Endodermal cell (in vitro differentiated cells): ENCODE measurements at regions not wholly inside any gene's neighbourhood (a gene's known extent, or its start where the extent isn't known, plus 50 kb on each side); places are given as distances from the start of the nearest gene placed in this dataset.

Experiments
- DNase-seq: peaks from one replicate; pipeline ENCODE4 v3.0.0-alpha.2; 2017
- H3K27ac ChIP-seq: 2 replicates; pipeline ENCODE4 v1.5.1; 2013; ENCODE audit warnings: mild to moderate bottlenecking, low read depth, low read length, moderate library complexity
- H3K27me3 ChIP-seq: 2 replicates; pipeline ENCODE4 v1.6.1; 2013; ENCODE audit warnings: mild to moderate bottlenecking, low read length, moderate library complexity; ENCODE audit not compliant: insufficient read depth, control insufficient read depth, poor library complexity, severe bottlenecking
- H3K36me3 ChIP-seq: 2 replicates; pipeline ENCODE4 v1.7.0; 2013; ENCODE audit warnings: mild to moderate bottlenecking, low read length, moderate library complexity; ENCODE audit not compliant: control insufficient read depth, insufficient read depth
- H3K4me1 ChIP-seq: one replicate; pipeline ENCODE4 v1.7.0; 2013; ENCODE audit warnings: low read length; ENCODE audit not compliant: control insufficient read depth, insufficient read depth
- H3K4me3 ChIP-seq: 2 replicates; pipeline ENCODE4 v1.5.1; 2013; ENCODE audit warnings: mild to moderate bottlenecking, low read length, moderate library complexity
- H3K9ac ChIP-seq: 2 replicates; pipeline ENCODE4 v1.6.1; 2013; ENCODE audit warnings: mild to moderate bottlenecking, low read length, moderate library complexity; ENCODE audit not compliant: poor library complexity, severe bottlenecking; ENCODE audit errors: extremely low read depth
- H3K9me3 ChIP-seq: 2 replicates; pipeline ENCODE4 v1.6.1; 2013; ENCODE audit warnings: mild to moderate bottlenecking, low read length, moderate library complexity; ENCODE audit not compliant: control insufficient read depth
- H3K27ac Mint-ChIP-seq: 2 replicates; pipeline ENCODE4 v1.8.0; 2020; ENCODE audit warnings: mixed read lengths
- H3K27me3 Mint-ChIP-seq: 2 replicates; pipeline ENCODE4 v1.8.0; 2021; ENCODE audit warnings: mild to moderate bottlenecking, mixed read lengths; ENCODE audit not compliant: insufficient read depth
- H3K36me3 Mint-ChIP-seq: 2 replicates; pipeline ENCODE4 v1.8.0; 2020; ENCODE audit warnings: low read depth, mixed read lengths
- H3K4me1 Mint-ChIP-seq: 2 replicates; pipeline ENCODE4 v1.8.0; 2020; ENCODE audit warnings: mixed read lengths
- H3K4me3 Mint-ChIP-seq: 2 replicates; pipeline ENCODE4 v1.8.0; 2020; ENCODE audit warnings: mild to moderate bottlenecking, moderate library complexity, mixed read lengths
- H3K9me3 Mint-ChIP-seq: 2 replicates; pipeline ENCODE4 v1.8.0; 2020; ENCODE audit warnings: mild to moderate bottlenecking, mixed read lengths
- WGBS, 2 experiments: methylation state at CpG; one replicate each; pipeline versions ENCODE4 v1.1.5 to v1.1.7; 2013; ENCODE audit warnings: missing lambda C conversion rate in 2 of 2, mixed read lengths in 1 of 2; ENCODE audit not compliant: insufficient coverage in 1 of 2, insufficient read length in 1 of 2; 5-methylcytosine and 5-hydroxymethylcytosine counted together
- TF ChIP-seq, protein P1 (sequence below): fragments of 200-600 bp; sonication (generic); conservative IDR thresholded peaks from 2 replicates; pipeline ENCODE4 v1.5.0; 2021; ENCODE audit warnings: antibody characterized with exemption, mild to moderate bottlenecking

DNA sequence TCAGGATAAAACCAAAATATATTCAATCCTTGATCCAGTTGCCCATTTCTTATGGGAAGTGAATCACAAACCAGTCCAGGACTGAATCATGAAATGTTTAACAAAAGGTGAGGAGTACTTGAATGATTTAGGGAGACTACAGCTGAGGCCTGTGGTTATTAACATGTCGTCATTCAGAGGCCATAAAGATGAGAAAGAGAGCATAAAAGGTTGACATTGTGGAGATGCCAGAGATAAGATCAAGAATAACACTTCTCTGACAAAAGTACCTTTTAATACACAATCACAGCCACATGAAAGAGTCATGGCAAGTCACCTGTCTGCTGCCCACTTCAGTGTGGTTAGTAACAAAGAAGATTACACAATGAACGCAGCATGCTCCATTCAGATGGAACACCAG, 1195.7 kb upstream of the SORCS1 start:
- TF ChIP-seq, protein P1, sequence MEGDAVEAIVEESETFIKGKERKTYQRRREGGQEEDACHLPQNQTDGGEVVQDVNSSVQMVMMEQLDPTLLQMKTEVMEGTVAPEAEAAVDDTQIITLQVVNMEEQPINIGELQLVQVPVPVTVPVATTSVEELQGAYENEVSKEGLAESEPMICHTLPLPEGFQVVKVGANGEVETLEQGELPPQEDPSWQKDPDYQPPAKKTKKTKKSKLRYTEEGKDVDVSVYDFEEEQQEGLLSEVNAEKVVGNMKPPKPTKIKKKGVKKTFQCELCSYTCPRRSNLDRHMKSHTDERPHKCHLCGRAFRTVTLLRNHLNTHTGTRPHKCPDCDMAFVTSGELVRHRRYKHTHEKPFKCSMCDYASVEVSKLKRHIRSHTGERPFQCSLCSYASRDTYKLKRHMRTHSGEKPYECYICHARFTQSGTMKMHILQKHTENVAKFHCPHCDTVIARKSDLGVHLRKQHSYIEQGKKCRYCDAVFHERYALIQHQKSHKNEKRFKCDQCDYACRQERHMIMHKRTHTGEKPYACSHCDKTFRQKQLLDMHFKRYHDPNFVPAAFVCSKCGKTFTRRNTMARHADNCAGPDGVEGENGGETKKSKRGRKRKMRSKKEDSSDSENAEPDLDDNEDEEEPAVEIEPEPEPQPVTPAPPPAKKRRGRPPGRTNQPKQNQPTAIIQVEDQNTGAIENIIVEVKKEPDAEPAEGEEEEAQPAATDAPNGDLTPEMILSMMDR = no peak
- no peaks in the 10 kb centered on the region for H3K27me3 ChIP-seq
- DNase-seq = no peak
- H3K9me3 Mint-ChIP-seq = no peaks in the 10 kb centered on the region
- H3K9ac ChIP-seq = no peak overlapping the region
- no peak overlapping the region for H3K4me3 ChIP-seq
- H3K4me1 Mint-ChIP-seq = no peaks in the 10 kb centered on the region
- no peaks in the 10 kb centered on the region for H3K9me3 ChIP-seq
- H3K27me3 Mint-ChIP-seq = no peaks in the 10 kb centered on the region
- no peak overlapping the region for H3K27ac Mint-ChIP-seq
- H3K36me3 ChIP-seq = no peaks in the 10 kb centered on the region
- no peak overlapping the region for H3K4me3 Mint-ChIP-seq
- H3K4me1 ChIP-seq = no peaks in the 10 kb centered on the region
- H3K36me3 Mint-ChIP-seq = no peaks in the 10 kb centered on the region
- no peak overlapping the region for H3K27ac ChIP-seq
- WGBS, 2 experiments = 71 to 86% methylated on average over 1 to 2 of the region's 2 CpGs

DNA sequence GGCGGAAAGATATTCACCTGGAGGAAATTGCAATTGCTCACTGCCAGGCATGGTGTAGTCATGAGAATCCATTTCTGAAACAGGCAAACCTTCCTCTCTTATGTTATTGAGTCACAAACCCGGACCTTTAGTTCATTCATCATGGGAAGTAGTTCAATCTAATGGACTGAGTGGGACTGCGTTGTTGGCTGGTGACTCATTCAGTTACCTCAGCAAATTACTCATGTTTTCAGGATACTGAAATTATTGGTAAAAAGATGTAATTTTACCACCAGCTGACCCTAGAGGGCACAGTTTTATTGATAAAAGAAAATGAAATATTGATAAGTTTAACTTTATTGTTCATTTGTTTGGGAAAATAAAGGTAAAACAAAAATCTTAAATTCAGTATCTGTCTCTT, 1194.4 kb upstream of the SORCS1 start:
- WGBS, 2 experiments = 87% methylated on average over 3 of the region's 3 CpGs; no CpG with 5 or more reads in 1 of the 2 experiments
- H3K4me3 Mint-ChIP-seq = no peak overlapping the region
- no peak for DNase-seq

DNA sequence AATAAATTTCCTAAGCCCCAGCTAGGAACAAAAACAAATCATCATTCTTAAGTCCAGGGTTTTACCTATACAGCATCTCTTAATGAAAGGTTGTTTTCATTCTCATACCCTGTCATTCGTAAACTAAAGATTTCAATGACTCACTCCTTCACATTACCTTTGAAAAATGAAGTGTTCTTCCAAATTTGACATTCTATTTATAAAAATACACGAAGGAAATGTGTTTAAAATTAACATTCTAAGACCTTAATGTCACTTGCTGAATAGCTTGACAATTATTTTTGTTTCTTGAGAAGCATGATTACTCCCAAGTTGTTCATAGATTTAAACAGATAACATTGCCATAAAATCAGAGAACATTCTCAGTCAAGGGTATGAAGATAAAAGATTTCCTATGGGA, 1188.3 kb upstream of the SORCS1 start:
- H3K27ac Mint-ChIP-seq = no peak overlapping the region
- no peaks in the 10 kb centered on the region for H3K27me3 Mint-ChIP-seq
- H3K4me3 Mint-ChIP-seq = no peak overlapping the region
- H3K27me3 ChIP-seq = no peaks in the 10 kb centered on the region
- no peak overlapping the region for H3K9ac ChIP-seq
- no peaks in the 10 kb centered on the region for H3K36me3 Mint-ChIP-seq
- 75 to 88% methylated on average over 1 to 2 of the region's 2 CpGs for WGBS, 2 experiments
- H3K27ac ChIP-seq = no peak overlapping the region
- no peaks in the 10 kb centered on the region for H3K4me1 ChIP-seq
- H3K4me1 Mint-ChIP-seq = no peaks in the 10 kb centered on the region
- DNase-seq = no peak
- no peaks in the 10 kb centered on the region for H3K36me3 ChIP-seq
- no peak overlapping the region for H3K4me3 ChIP-seq
- H3K9me3 Mint-ChIP-seq = no peaks in the 10 kb centered on the region
- TF ChIP-seq, protein P1 = no peak
- H3K9me3 ChIP-seq = no peaks in the 10 kb centered on the region

More for the DNA sequence above, 1194.4 kb upstream of the SORCS1 start:
- H3K4me1 Mint-ChIP-seq = no peaks in the 10 kb centered on the region
- H3K36me3 ChIP-seq = no peaks in the 10 kb centered on the region
- no peak overlapping the region for H3K9ac ChIP-seq
- no peaks in the 10 kb centered on the region for H3K27me3 ChIP-seq
- H3K9me3 Mint-ChIP-seq = no peaks in the 10 kb centered on the region
- H3K27me3 Mint-ChIP-seq = no peaks in the 10 kb centered on the region
- no peaks in the 10 kb centered on the region for H3K4me1 ChIP-seq
- H3K36me3 Mint-ChIP-seq = no peaks in the 10 kb centered on the region
- no peak overlapping the region for H3K27ac ChIP-seq
- H3K4me3 ChIP-seq = no peak overlapping the region
- H3K9me3 ChIP-seq = no peaks in the 10 kb centered on the region
- TF ChIP-seq, protein P1 = no peak
- no peak overlapping the region for H3K27ac Mint-ChIP-seq
